HK-2 (cell line): ENCODE measurements at regions not wholly inside any gene's neighbourhood (a gene's known extent, or its start where the extent isn't known, plus 50 kb on each side); places are given as distances from the start of the nearest gene placed in this dataset.

Source experiments
- DNase-seq: peaks from one replicate; pipeline ENCODE4 v3.0.0-alpha.2; 2018; ENCODE audit not compliant: unreplicated experiment

GRCh38 chr15:85976986-85977385, 102.7 kb upstream of the AGBL1 start:
- DNase-seq = no peak

DNA sequence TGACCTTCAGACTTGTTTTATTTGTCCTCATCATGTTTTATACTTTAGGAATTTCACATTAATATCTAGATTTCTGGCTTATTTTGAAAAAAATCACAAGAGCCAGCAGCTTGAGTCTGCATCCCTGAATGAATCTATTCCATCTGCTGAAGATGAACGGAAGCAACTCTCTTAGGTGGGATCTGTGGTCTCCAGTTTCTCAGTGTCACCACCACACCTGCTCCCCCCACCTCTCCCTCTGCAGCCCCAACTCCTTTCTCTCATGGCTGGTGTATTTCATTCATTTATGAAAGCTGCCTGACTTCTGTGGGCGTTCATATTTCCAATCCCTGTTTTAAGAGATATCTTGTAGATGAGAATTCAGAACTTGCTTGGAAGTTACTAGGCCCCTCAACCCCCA, 102.1 kb upstream of the AGBL1 start:
- no peak for DNase-seq

DNA sequence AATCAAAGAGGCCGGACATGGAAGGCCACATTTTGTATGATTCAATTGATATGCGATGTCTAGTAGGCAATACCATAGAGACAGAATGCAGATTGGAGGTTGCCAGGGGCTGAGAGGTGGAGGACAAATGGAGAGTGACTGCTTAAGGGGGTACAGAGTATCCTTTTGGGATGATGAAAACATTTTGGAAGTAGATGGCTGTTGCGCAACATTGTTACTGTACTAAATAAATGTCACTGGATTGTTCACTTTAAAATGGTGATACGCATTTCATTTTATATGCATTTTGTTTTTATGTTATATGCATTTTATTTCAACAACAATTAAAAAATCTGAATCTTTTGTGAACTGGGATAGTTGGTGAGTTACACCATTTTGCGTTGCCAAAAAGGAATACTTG, 99.7 kb upstream of the AGBL1 start:
- DNase-seq = no peak

- DNase-seq = no peak
Measured at GRCh38 chr15:85980946-85981345, 98.7 kb upstream of the AGBL1 start.

DNA sequence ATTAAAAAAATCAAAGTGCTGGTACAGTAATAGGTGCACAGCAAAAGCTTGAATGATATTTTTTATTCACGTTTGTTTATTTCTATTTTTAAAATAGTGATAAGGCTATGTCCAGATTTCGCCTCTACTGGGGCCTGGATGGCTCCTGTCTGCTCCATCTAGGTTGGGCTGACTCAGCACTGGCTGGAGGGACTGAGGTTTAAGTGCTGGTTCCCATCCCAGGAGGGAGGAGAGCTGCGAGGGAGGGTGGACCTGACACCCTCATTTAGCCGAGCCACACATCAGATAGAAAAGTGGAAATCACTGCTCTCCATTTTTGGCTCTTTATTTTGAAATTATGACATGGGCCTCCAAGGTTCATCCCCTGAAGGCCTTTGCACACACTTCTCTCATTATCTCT, 95.4 kb upstream of the AGBL1 start:
- no peak for DNase-seq

DNA sequence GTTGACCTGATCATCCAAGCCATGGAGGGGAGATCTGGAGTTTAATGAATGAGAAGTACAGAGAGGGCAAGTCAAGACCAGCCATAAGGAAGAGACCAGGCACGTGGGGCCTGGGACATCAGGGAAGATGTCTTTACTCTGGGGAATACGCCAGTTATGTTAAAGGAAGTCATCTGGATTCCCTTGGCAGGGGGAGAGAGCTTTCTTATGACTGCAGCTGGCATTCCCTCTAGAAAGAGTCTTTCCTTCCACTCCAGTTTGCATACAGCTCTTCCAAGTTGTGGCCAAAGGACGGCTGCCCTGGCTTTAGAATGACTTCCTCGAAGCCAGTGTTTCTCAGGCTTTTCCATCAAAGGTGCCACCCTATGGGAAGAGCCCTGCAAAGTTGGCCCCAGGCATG, 93.6 kb upstream of the AGBL1 start:
- no peak for DNase-seq

GRCh38 chr15:85986741-85987140, 92.9 kb upstream of the AGBL1 start:
- DNase-seq = no peak

DNA sequence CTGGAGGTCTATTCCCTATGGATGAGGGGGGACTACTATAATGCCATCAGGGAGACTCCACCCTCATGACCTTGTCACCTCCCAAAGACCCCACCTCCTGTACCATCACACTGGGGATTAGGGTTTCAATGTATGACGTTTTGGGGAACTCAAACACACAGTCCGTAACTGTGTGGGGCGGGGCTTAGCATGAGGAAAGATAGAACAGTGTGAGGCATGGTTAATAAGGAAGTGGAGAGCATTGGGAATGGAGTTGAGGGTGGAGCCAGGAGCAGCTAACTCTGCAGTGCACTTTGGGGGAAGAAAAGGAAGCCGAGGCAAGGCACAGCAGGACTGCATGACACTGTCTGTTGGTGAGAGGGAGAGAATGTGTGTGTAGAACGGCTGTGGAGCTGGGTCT, 90.9 kb upstream of the AGBL1 start:
- DNase-seq = no peak

DNA sequence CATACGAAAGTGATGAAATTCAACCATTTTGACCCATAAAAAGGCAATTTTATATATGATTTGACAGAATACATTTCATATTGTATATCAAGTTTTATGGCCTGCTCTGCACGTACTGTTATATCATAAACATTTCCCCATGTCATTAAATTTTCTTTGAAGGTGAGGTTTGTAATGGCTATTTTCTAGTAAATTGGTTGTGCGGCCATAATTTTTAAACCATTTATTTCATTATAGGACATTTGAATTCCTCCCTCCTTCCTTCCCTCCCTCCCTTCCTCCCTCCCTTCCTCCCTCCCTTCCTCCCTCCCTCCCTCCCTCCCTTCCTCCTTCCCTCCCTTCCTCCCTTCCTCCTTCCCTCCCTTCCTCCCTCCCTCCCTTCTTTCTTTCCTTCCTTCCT, 87.4 kb upstream of the AGBL1 start:
- DNase-seq = no peak

DNA sequence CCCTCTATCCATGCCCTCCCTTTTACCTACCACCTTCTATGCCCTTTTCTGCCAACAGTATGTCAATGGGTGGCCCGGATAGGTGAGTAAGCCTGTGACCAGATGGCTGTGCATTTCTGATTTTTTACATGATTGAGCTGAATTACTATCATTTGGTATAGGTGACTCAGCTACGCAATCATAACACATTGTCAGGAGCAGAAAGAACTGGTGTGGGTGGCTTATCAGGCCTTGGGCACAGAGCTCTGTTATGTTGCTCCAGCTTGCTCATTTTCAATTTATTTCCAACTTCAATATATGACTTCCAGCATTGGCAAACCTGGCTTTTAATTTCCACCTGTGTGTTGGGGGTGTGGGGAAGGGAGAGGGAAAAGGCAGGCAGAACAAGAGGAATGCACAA, 86.6 kb upstream of the AGBL1 start:
- DNase-seq = no peak

- no peak for DNase-seq
Measured at GRCh38 chr15:85997618-85998017, 82.1 kb upstream of the AGBL1 start.

DNA sequence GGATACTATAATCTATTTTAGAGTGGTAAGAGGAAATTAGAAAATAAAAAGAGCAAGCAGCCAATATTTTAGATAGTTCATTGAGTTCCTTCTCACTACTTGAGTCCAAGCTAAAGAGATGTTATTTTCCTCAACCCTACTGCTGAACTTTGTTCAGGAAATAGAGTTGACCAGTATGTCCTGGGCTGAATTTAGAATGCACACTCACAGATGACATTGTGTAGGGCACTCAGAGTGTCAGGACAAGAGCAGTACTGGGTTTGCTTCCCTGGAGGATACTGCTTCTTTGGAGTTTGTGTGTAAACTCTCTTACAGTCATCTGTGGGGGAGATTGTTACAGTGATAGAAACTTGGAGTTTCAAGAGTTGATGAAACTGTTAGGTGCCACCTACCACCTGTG, 80.0 kb upstream of the AGBL1 start:
- no peak for DNase-seq

GRCh38 chr15:86001200-86001599, 78.5 kb upstream of the AGBL1 start:
- no peak for DNase-seq

- DNase-seq = no peak
Measured at GRCh38 chr15:86002444-86002843, 77.2 kb upstream of the AGBL1 start.

- DNase-seq = no peak
Measured at GRCh38 chr15:86004061-86004460, 75.6 kb upstream of the AGBL1 start.

GRCh38 chr15:86006546-86006945, 73.1 kb upstream of the AGBL1 start:
- DNase-seq = no peak

DNA sequence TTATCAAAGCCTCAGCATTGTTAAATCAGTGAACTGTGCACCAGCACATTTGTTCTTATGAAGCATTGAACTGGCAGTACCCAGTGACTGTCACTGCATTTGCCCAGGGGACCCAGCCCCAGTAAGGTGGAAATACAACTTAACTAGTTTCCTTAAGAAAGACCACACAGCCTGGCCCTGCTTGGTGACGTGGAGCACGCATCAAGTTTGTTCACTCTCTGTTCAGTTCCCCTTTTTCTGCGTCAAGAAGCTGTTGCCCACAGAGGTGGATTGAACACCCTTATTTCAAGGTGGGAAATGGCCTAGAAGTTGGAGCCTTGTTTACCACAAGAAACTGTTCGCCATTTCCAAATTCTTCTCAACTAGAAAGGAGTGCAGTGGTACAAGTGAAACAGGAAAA, 69.9 kb upstream of the AGBL1 start:
- no peak for DNase-seq

GRCh38 chr15:86010398-86010797, 69.3 kb upstream of the AGBL1 start:
- DNase-seq = no peak

DNA sequence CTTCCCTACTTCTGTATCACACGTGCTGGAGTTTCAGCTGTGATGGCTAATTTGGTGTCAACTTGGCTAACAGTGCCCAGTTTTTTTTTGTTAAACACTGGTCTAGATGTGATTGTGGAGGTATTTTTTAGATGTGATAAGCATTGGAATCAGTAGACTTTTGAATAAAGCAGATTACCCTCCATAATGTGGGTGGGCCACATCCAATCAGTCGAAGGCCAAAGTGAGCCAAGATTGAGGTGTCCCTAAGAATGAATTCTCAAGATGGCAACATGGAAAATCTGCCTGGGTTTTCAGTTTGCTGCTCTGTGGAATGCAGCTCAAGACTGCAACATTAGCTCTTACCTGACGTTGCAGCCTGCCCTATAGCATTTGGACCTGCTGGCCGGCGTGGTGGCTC, 68.8 kb upstream of the AGBL1 start:
- no peak for DNase-seq

DNA sequence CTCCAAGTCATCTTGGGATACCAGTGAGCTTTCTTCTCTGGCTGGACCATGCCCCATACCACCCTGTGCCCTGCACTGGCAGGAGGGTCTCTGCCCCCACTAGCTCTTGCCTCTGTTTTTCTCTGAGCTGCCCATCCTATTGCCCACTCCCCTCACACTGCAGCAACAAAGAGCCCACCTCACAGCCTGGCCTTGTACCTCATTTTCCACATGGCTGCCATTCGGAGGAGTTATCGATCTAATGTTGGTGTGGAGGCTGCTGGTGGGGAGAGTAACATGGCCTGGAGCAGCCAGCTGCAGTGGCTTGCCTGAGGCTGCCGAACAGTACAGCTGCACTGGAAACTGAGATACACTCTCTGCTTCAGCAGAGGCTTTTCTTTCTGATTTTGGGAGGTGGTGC, 65.7 kb upstream of the AGBL1 start:
- no peak for DNase-seq

DNA sequence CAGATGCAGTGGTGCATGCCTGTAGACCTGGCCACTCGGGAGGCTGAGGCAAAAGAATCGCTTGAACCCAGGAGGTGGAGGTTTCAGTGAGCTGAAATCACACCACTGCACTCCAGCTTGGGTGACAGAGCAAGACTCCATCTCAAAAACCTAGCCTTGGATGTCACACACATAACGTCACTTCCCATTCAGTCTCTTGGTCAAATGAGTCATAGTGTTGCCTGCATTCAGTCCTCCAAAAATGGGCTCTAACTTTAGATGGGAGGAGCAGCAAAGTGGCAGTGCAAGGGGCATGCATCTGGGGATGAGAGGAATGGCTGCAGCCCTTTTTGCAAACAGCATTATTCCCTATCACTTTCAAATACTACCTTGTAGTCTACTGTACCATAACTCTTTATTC, 62.9 kb upstream of the AGBL1 start:
- no peak for DNase-seq

GRCh38 chr15:86018679-86019078, 61.0 kb upstream of the AGBL1 start:
- no peak for DNase-seq

GRCh38 chr15:86021281-86022264, 58.1 kb upstream of the AGBL1 start:
- DNase-seq = peak; percentile 2

DNA sequence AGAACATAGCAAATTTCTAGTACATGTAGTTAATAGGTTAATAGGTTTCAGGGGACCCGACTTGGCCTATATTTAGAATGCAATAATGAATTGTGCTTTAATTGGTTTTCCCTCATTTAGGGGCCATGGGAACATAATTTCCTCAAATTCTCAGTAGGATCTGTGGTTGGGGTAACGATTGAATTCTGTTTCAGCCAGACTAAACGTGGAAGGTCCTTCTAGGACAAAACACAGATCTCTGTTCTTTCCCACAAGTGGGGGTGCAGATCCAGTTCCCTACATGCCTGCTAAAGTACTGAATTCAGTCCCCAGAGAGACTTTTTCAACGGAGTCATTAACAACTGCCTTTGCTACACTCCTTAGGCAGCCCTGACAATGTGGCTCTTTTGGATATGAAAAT, 50.7 kb upstream of the AGBL1 start:
- DNase-seq = no peak
